Suppressor macrophage treated with lipopolysaccharide for 1 hour (primary cell): ENCODE measurements at regions not wholly inside any gene's neighbourhood (a gene's known extent, or its start where the extent isn't known, plus 50 kb on each side); places are given as distances from the start of the nearest gene placed in this dataset.

Source experiments
- DNase-seq, 3 donors: peaks; one replicate each; pipeline ENCODE4 v3.0.0-alpha.2; 2020 to 2022

DNA sequence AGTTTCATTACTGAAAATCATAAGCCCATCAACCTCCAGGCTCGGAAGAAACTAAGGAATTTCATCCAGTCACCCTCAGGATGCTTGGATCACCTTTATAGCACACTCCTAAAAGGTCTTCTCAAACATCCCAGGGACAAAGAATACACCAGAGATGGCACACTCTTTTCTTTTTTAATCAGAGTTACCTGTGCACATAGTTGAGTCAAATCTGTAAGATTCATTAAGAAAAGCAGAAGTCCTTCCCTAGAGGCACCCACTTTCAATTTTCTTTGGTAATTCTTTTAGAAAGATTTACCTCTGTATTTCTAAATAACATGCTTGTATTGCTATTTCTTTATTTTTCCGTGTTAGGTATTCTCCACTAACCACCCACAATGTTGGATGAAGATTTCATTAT lies 50.6 kb upstream of the IL6 start:
- no peak for DNase-seq

DNA sequence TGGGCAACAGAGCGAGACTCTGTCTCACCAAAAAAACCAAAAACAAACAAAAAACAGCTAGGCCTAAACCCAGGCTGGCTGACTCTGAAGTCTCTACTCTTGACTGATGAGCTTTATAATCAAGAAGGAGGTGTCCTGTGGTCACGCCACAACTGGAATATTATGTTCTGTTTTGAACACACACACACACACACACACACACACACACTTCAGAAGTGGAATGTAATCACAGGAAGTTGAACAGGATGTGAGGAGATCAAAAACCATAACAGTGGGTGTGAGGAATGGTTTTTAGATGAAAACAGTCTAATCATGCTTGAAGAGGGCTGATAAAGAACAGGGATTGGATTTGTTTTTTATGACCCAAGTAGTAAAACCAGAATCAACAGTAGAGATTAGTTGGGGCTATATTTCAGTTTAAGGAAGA lies 51.1 kb upstream of the IL6 start:
- DNase-seq = peak in 1 of 3 donors; percentile 12

DNA sequence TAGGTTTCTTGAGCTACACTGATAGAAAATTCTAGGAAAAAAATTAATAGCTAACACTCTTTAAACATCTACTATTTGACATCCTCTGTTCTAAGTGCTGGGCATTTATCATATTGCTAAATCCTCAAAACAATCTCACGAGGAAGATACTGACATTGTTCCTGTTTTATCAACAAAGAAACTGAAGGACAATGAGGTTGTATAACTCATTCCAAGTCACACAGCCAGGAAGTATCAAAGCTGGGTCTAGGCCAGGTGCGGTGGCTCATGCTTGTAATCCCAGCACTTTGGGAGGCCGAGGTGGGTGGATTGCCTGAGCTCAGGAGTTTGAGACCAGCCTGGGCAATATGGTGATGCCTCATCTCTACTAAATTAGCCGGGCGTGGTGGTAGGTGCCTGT lies 51.6 kb upstream of the IL6 start:
- peak; percentile 40 to 82 (median 71) for DNase-seq

DNA sequence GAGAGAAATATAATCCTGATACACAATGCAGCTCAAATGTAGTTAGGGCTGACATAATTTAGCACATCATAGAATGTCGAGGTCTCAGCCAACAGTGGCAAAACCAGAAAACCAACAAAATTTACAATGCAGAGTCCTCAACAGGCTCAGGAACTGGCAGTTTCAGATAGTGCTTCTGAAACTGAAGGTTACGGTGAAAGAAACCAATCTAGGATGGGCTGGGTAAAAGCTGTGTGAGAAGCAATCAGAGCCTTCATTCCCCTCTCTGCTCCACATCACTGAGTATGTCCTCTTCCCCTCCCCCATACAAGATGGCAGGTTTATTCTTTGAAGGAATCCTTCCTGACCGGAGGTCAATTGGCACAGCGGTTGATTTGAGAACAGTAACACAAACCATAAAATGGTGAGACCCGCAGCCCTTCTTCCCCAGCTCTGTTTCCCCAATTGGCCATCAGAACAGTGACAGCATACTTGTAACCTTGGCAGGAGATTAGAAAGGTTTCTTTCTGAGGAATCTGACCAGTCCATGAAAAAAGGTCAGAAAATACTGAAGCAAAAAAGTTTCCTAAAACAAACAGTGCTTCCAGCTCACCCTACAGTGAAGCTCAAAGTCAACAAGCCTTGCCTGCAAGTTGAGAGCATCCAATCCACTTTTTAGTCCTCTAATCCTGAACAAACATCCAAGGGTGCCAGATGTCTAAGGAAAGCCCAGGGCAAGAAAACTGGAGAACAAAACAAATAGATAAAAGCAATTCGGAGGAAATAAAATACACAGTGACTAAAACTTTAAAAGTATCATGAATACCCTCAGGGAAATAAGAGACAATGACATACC lies 53.9 kb upstream of the IL6 start:
- no peak for DNase-seq

DNA sequence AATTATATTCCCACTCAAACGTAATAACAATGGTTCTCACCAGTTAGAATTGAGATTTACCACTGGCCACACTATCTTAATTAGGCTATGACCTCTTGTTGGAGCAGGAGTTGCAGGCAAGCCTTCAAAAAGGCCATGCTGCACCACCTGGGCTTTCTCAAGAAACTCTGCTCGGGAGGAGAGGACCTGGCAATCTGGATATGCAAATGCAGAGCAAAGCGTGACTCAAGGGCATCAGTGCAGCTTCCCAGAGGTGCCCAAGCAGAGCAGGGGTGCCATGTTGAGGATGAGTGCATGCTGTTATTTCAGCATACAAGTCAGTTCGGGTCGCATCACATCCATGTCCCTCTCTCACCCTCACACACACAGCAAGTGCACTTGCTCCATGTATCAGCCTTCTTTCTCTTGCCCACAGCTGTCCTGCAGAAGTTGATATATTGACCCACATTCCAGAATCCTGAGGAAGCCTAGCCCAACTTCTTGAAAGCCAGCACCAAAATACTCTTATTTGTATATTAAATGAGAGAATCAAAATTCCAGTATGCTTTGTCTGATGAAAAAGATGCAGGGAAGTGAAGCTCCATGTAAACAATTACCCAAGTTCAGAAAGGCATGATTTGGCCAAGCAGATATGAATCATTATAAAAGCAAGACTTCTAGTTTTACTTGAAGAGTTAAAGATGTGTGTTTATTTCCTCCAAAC lies 55.7 kb upstream of the IL6 start:
- DNase-seq = no peak

DNA sequence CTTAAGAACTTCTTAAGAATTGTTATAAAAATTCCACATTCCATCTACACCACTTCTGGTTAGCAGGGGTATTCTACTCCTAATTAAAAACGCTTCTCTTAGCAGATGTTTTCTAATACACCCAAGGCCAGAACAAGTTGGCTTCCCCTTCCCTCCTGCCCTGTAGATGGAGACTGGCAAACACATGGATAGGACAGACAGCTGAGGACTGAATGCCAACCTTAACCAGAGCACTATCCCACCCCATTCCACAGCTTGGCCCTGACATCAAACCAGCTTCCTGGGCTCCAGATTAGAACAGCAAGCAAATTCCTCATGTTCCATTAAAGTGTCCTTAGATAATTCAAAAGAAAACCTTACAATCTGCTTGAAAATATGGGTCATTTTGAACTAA lies 56.6 kb upstream of the IL6 start:
- DNase-seq = no peak

DNA sequence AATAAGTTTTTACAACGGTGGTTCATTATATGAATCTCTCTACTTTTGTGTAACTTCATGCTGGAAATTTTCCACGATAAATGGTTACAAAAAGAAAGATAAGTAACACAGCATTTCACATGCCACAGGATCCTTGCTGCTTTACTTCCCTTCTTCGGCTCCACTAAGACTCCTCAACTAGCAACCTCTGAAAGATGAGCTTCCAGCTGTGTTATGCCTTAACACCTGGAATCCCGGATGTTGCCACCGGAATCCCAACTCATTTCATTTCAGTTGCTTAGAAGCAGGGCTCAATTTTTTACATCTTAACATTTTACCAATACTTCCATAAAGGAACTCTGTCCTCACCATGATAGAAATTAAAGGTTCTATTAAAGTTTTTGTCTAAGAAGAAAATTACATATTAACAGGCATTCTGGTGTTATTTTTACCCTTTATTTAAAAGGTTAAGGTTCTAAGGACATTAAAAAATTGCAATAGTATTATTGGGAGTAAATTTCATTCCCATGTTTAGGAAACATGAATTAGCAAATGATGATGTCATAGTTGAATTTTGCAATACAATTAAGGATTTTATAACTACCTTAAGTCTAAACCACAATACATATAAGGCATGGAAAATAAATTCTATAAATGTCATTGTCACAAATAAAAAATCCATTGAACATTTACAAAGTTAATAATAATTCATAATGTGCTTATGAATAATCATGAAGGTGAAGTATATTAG lies 57.1 kb upstream of the IL6 start:
- no peak for DNase-seq

DNA sequence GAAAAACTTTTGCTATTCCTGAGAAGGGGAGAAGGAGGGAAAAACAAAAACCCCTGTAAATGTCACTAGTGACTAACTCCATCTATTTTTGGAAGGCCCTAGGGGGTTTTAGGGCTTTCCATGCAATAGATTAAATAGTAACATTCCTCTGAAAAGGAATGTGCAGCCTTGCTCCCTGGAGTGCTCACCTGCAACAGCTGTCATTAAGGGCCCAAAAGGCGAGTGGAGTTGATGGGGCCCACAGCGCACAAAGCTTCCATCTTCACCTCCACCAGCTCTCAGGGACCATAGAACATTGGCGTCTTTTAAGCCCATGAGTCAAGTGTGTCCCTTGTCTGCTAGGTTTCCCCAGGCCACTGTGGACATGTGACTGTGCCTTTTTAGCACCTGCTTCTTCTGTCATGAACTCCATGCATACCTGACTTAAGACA lies 58.0 kb upstream of the IL6 start:
- no peak for DNase-seq

DNA sequence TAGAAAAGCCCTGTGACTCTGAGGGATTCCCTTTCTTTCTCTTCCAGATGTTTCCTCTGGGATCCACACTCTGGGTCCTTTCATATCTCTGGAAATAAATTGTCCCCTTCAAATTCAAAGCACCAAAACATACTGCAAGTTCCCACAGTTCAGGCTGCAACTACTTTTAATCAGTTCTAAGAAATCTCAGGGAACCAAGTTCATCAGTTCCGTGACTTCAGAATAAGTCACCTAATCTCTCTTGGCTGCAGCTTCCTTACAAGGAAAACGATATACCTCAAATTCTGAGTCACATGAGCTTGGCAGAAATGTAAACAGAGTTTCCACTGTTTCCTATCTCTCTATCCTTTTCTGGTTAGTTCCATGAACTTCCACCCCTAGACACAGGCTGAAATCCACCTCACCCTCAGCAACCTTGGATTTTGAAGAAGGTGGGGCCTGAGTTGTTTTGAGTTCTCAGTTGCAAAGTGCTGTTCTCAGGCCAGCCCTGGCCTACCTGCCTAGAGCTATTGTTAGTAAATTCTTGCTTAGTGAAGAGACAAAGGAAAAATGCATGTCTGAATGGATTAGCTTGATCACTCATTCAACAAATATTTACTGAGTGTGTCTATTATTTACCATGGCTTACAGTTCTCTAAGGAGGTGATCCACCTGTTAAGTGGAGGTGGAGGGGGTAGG lies 59.3 kb upstream of the IL6 start:
- no peak for DNase-seq

DNA sequence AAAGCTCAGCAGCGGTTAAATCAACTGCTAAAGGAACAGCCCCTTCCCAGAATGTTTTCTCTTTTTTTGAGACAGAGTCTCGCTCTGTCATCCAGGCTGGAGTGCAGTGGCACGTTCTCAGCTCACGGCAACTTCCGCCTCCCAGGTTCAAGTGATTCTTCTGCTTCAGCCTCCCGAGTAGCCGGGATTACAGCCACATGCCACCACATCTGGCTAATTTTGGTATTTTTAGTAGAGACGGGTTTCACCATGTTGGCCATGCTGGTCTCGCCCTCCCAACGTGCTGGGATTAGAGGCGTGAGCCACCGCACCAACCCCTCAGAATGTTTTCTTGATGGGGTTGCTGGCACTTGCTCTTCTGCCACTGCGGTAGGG lies 59.8 kb upstream of the IL6 start:
- no peak for DNase-seq

DNA sequence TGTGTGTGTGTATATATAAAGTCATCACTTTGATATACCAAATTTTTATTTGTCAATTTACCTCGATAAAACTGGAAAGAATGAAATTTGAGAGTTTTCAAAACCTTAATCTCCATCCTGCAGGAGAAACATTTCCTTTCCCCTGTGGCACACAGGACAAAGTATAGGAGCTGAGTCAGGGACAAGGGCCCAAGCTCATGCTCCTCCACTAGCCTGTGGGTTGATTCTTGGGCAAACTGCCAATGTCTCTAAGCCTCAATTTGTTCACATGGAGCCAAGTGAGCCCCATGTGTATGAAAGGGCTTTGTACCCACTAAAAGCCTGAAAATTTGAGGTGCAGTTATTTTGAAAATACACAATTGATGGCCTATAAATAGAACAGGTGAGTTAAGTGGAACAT lies 60.3 kb upstream of the IL6 start:
- DNase-seq = peak; percentile 60 to 71 (median 61)

DNA sequence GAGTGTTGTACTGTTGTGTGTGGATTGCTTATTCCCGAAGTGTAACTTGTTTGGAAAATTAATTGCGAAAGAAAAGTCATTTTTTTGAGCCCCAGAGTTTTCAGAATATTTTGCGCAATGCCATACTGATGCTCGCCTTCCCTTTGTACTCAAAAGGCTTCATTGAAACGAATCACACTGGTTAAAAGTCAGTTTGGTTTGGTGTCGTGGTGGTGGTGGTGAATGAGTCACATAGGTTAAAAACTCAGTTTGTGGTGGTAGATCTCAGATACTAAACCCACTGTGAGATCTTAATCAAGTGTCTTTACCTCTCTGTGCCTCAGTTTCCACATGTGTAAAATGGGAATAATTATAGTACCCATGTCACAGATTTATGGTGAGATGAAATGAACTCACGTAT lies 61.1 kb upstream of the IL6 start:
- DNase-seq = no peak

DNA sequence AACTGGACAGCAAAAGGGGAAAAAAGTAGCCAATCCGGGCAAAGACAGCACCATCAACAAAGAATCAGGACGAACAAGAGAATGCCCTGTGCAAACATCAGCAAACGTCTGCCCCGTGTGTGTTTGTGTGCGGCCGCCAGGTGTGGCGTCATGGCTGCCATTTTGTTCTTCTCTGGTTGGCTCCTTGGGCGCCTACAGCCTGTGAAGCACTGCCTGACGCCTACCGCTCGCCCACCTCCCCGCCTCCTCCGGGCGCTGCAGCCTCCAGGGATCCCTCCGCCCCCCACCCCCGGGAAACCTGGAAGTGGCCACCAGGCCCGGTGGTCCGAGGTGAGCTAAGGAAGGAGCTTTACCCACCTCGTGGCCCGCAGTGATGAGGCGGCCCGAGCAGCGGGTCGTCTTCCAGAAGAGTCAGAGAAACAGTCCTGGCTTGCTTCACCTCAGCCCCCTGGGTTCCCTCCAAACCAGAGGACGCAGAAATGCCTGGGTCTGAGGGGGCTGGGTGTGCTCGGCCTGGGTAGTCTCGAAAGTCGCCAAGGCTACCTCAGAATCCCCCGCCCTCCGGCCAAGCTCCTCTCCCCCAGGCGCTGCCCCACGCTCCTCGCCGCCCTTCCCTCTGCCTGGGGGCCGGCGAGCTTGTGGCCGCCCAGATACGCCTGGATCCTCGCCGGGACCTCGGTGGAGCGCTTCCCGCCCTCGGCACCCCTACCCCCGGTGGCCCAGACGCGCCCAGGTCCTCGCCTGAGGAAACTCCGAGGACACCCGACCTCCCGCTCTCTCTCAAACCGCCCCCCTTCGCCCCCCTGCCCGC lies 61.8 kb upstream of the IL6 start:
- DNase-seq = no peak

DNA sequence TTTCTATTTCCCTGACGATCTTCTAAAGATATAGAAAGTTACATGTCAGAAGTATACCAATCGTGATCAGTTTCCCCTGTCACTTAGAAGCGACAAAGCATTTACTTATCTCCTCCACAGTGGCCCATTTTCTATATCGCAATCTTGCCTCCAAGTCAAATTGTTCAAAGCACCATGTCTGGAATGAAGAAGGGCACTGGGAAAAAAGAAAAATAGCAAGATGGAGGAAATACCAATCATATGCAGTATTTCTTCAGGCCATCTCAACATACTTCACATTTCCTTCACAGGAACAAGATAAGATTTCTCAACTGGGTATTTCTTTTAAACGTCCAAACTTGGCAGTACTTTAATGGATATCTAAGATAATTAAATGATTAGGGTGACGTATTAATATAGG lies 63.3 kb upstream of the IL6 start:
- no peak for DNase-seq

DNA sequence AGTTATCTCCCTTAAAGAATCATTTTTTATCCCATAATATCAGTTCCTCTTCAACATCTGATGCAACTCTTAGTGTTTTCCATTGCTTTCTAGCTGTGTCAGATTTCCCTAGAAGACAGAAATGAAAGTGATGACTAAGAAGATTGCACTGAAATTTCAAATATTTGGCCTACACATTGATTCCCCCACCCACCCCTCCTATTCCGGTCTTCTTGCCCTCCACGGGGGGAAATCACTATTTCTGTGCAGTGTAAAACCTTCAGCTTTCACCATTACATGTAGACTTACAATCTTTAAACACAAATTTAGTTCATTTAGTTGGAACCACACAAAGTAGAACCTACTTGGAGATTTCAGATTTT lies 63.7 kb upstream of the IL6 start:
- peak; percentile 84 to 97 (median 95) for DNase-seq

DNA sequence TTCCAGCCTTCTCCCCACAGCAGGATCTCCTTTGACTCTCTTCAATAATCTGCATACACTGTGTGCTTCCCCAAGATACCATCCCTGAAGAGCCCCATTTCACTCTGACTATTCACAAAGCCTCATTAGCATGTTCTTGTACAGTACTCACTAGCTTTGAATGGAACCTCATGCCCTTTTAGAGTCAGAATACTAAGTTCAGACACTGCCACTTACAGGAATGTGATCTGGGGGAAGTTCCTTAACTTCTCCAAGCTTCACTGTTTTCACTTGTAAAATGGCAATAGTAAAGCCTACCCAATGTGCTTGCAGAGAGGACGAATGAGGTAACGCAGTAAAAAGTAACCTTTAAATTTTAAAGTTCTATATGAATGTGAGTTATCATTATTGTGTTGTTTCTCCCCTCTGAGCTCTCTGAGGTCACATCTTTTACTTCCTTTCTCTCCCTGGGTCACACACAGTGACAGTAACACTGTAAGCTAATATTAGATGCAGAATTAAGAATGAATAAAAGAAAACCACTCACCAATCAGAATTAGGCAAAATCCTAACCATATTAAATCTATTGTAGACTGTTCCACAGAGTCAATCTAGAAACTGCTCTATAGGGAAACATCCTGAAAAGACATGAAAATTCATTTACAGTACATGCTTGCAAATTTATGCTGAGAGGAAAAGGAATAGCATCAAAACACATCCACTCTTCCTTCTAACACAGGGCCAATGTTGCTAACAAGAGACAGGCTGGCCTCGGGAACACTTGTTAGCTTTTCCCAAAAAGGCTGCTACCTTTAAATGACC lies 64.2 kb upstream of the IL6 start:
- peak; percentile 26 to 78 (median 51) for DNase-seq

DNA sequence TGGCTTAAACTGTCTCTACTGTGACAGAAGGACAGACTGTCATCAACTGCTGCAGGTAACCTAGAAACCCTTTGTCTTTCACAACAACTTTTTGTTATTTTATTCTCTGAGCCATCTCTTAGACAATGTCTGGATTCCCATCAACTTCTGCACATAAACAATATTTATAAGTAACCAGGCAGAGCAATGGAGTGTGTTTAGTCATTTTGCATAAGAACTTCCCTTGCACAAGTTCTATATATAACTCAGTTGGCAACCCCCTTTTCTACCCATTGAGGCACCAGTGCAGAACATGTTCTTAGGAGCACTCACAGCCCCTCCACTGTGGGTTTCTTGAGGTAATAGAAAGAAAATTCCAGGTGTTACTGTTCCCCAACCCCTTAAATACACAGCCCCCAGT lies 65.0 kb upstream of the IL6 start:
- DNase-seq = peak; percentile 61 to 83 (median 66)

DNA sequence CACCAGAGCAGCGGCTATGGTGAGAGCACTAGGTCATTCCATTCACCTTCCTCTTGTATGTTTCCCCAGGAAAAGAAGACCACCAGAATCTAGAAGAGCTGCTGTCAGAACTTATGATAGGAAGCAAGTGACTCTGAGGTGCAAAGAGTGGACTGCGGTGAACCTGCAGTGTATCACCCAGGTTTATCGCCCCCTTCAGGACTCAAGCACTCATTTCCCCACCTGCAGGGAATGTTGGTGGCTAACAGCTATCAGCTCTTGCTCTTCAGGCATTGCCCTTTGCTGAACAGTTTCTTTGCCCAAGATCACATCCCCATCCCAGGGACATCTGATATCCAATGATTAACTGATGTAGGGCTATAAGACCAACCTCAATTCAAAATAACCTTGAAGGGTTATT lies 66.3 kb upstream of the IL6 start:
- DNase-seq = no peak

DNA sequence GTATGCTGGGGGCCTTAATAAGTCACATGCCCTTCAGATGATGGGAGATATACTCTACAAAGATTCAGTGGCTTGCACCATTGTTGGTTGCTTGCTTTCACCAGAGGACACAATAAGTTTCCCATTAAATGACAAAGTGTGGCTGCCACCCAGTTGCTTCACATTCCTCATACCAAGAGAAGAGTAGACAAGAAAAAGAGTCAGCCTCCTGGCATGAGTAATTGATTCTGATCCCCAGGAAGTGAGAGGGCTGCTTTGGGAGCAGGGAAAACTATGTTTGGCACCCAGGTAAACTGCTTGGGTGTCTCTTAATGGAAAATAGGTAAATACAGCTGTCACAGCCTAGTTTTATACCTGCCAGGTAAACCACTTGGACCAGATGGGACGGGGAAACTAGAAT lies 66.7 kb upstream of the IL6 start:
- DNase-seq = no peak

DNA sequence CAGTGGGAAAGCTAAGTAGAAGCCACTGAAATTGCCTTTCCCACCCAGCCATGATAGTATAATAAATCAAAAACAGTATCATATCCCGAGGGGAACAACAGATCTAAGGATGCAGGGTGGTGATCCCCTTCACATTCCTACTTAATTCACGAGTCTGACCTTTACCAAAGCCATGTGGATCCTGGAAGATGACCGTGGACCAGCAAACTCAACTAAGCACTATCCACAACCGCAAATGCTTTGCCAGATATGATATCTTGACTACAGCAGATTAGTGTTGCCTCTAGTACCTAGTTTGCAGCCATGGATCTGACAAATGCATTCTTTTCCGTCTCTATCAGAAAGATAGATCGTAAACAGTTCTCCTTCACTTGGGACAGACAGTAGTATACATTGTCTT lies 67.3 kb upstream of the IL6 start:
- DNase-seq = no peak

DNA sequence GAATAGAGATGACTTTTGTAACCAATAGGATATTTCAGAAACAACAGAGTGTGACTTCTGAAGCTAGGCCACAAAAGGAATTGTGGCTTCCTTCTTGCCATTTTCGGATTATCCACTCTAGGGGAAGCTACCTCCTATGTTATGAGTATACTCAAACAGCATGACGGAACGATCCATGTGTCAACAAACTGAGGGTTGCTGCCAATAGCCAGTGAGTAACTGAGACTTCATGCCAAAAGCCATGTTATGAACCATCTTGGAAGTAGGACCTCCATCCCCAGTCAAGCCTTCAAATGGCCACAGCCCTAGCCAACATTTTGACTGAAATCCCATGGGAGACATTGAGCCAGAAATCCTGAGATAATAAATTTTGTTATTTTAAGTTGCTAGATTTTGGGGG lies 69.0 kb upstream of the IL6 start:
- no peak for DNase-seq

DNA sequence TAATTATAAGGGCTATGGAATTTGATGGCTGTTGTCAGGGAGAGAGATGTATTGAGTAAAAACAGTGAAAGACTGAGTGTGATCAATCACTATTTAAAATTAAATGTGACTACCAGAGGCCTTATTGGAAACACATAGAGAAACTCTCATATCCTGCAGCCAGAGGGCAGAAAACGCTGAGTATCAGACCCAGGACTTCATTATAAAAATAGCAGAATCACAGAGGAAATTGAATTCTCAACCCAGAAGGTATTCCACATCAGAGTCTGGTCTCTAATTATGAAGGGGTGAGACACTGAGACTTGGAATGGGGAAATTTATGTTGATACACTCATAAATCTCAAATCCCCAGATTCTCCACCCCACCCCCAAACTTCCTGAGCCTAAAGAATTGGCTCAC lies 69.5 kb upstream of the IL6 start:
- no peak for DNase-seq
